ENCODE measurements at regions not wholly inside any gene's neighbourhood (a gene's known extent, or its start where the extent isn't known, plus 50 kb on each side); places are given as distances from the start of the nearest gene placed in this dataset.

- FAIRE-seq (no peak), DNase-seq (ENCODE audit: insufficient read length, low spot score) (no peak)
These were observed 164.7 kb upstream of the CHRM3 start for GRCh38 chr1:239221656-239222055.

DNA sequence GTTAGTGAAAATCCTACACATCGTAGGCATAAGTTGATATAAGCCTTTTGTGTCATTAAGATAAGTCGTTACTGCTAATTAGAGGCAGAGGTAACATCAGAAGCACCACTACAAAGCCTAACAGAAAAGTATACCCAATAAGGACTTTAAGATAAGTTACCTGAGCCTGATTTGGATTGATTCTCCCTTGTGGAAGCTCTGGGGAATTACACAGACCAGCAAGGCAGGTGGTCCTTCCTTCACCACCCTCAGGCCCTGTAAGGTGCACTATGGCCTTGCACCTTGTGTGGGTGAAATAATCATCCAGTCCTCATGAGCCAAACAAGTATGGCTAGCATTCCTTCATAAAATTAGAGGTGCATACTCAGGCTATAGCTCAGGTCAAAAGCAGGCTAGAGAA lies 166.7 kb upstream of the CHRM3 start:
- no peak for FAIRE-seq

DNA sequence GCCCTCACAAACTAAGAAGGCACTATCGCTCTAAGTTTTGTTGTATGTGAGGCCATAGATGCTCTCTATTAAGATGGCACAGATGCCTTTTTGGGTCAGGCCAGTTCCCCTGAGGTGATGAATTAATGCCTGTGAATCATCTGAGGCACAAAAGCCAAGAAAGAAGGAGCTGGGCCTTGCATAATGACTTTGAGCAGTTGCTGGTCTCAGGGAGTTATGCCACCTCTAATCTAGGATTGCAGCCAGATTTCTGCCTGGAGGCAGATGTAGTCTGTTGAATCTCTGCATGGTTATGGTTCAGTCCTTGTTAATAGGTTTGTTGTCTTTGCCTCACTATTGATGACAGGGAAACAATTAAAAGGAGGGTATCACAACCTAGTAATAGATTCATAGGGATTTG lies 168.1 kb upstream of the CHRM3 start:
- FAIRE-seq, result no peak
- no peak for DNase-seq (ENCODE audit: insufficient read length, low spot score)

More for the DNA sequence above, 166.7 kb upstream of the CHRM3 start:
- no peak for DNase-seq (ENCODE audit: insufficient read length, low spot score)

DNA sequence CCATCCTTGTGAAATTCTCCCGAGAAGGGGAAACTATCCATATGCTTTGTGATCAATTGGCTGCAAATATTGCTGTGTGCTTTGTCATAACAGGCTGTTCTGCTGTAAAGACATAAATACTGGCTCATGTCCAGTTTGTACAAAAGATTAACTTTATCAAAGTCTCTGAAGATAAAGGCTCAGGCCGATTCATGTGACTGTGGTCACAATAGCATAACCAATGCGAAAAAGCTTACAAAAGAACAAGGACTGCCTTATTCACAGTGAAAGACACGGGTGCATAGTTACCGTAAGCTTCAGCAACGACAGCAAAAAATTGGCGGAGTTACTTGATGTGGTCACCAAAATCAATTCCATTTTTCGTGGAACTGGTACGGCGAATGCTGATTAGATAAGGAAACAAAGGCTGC lies 173.6 kb upstream of the CHRM3 start:
- DNase-seq (ENCODE audit: insufficient read length, low spot score), result no peak
- no peak for FAIRE-seq

- FAIRE-seq, result no peak
- no peak for DNase-seq (ENCODE audit: insufficient read length, low spot score)
These were observed 176.8 kb upstream of the CHRM3 start for GRCh38 chr1:239209591-239209990.

DNA sequence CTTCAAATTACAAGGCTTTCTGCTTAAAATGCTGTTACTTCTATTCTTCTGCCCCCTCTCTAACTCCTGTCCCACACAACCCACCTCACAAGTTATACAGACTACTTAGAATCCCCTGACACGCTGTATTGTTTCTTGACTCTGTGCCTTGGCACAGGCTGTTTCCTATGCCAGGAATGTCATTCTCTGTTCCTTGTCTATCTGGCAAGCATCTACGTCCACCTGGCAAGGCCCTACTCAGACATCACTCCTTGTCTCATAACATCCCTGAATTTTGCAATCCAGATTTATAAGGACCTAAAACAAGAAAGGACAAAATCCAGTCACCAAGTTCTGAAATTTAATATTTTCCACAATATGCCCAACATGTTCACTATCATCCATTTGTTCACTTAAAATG lies 182.0 kb upstream of the CHRM3 start:
- no peak for DNase-seq (ENCODE audit: insufficient read length, low spot score)
- FAIRE-seq, result no peak

GRCh38 chr1:239197871-239198270 lies 188.5 kb upstream of the CHRM3 start:
- DNase-seq (ENCODE audit: insufficient read length, low spot score), result no peak
- no peak for FAIRE-seq

DNA sequence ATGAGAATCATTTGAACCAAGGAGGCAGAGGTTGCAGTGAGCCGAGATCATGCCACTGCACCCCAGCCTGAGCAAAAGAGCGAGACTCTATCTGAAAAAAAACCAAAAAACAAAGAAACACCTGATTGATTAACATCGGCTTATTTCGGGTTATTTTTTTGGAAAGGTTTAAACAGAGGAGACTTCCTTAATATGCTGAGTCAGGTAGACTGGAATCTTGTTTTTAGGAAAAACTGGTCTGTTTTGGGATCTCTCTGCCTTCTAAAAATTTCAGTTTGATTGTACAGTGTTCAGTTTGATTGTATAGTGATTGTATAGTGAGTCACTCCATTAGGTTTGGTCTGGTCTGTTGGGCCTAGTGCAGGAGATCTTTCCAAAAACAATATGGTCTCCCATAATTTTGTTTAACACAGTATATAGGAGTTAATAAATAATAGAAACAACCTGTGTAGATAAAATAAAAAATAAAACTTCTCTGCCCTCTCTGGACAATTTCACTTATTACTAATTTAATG lies 196.3 kb upstream of the CHRM3 start:
- FAIRE-seq (no peak), DNase-seq (ENCODE audit: insufficient read length, low spot score) (no peak)

GRCh38 chr1:239186487-239186886 lies 199.9 kb upstream of the CHRM3 start:
- no peak for DNase-seq (ENCODE audit: insufficient read length, low spot score)
- FAIRE-seq, result no peak

DNA sequence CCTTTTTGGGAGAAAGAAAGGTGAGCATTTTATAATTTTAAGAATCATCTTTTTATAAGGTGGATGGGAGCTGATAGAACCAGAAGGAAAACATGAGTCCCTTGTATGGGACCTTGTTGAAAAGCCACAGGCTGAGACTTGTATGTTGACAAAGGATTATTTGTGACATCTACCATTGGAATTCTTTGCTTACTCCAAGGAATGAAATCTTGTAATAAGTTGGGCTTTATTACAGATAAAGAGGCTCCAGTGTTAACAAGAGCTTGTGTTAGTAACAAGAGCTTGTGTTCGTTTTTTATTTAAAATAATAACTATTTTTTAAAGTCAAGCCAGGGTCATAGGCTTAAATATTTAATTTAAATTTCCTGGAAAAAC lies 201.1 kb upstream of the CHRM3 start:
- FAIRE-seq, result no peak
- no peak for DNase-seq (ENCODE audit: insufficient read length, low spot score)

GRCh38 chr1:239184561-239185244 lies 201.7 kb upstream of the CHRM3 start:
- DNase-seq (ENCODE audit: insufficient read length, low spot score) (no peak), FAIRE-seq (no peak)

DNA sequence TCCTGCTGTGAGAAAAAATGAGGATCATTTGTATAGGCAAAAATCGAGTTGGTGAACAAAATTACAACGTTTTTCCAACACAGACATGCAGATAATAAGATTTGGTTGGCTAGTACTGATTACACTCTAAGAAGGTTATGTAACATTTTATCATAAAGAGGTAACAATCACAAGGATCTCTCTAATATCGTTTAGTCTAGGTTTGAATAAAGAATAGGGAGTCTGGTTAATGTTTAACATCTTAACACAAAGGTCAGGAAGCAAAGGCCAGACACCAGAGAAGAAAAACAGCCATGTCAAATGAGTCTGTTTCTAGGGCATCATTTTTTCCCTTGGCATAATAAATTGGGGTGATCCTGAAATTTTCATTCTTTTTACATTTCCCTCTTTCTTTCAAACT lies 207.4 kb upstream of the CHRM3 start:
- no peak for FAIRE-seq
- DNase-seq (ENCODE audit: insufficient read length, low spot score), result no peak

- FAIRE-seq (no peak), DNase-seq (ENCODE audit: insufficient read length, low spot score) (no peak)
These were observed 211.5 kb upstream of the CHRM3 start for GRCh38 chr1:239174880-239175279.

- no peak for DNase-seq (ENCODE audit: insufficient read length, low spot score)
- no peak for FAIRE-seq
These were observed 215.5 kb upstream of the CHRM3 start for GRCh38 chr1:239170828-239171227.

GRCh38 chr1:239169276-239169675 lies 217.1 kb upstream of the CHRM3 start:
- FAIRE-seq (no peak), DNase-seq (ENCODE audit: insufficient read length, low spot score) (no peak)

DNA sequence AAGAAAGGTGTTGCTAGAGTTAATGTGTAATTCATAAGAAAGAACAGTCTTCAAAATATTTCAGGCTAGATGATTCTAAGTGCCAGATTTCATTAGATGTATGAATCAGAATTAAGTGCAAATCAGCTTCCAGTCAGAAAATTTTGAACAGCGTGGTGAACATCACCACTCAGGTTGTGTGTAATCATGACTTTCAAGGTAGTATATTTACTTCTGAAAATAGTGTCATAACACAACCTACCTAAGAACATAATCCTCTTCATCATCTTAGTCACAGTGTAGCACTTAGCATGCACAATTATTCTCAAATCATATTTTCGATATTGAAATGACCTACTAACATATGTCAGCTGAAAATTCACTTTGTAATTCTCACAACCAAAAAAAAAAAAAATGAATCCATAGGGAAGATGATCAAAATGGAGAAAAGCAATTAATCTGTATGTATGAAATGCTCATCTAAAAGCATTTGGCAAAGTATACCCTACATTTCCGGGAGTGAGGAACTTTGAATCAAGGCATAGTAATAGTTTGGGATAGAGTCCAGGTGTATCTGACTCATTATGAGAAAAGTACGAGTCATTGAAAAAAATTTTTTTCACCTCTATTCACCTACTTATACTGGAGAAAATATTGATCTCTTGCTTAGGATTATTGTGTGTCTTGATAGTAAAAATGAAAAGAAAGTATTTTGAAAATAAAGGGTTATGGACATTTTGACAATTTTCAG lies 221.8 kb upstream of the CHRM3 start:
- DNase-seq (ENCODE audit: insufficient read length, low spot score) (no peak), FAIRE-seq (no peak)

GRCh38 chr1:239155466-239156091 lies 230.8 kb upstream of the CHRM3 start:
- DNase-seq (ENCODE audit: insufficient read length, low spot score) (no peak), FAIRE-seq (no peak)

- FAIRE-seq (no peak), DNase-seq (ENCODE audit: insufficient read length, low spot score) (no peak)
These were observed 234.4 kb upstream of the CHRM3 start for GRCh38 chr1:239151937-239152336.

DNA sequence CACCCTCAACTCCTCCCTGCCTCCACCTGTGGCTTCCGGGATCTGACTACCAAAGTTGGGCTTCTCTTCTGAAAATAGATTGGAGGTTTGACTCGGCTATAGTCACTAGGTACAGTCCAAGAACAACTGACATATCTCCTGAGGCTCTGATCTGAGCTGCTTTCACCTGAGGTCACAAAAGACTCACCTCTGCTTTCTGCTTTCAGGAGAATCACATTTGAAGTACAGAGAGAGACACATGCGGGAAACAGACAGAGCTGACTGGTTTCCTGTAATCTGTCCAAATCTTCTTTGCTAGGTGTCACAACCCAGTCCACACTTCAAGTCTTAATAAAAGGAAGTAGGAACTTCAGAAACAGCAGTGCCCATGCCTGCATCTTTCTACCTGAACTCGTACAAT lies 245.4 kb upstream of the CHRM3 start:
- no peak for FAIRE-seq
- DNase-seq (ENCODE audit: insufficient read length, low spot score), result no peak

DNA sequence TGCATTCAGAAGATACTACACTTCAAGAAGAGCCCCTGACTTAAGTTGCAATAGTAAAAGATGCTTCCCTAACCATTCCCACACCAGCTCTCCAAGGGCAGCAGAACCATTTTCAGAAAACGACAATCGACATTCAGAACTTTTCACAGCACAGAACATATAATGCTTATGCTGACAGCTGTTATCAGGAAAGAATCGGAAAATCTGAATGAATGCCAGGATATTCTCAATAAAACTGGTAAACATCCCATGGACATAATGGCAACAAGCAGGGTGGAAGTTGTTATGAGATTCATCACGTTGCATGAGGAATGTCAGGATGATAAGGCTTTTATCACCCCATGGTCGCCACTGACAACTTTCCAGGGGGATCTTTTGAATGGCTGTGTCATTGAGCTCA lies 246.6 kb upstream of the CHRM3 start:
- no peak for FAIRE-seq

GRCh38 chr1:239128541-239128940 lies 257.8 kb upstream of the CHRM3 start:
- no peak for FAIRE-seq
- no peak for DNase-seq (ENCODE audit: insufficient read length, low spot score)

More for the DNA sequence above, 246.6 kb upstream of the CHRM3 start:
- DNase-seq (ENCODE audit: insufficient read length, low spot score), result no peak

DNA sequence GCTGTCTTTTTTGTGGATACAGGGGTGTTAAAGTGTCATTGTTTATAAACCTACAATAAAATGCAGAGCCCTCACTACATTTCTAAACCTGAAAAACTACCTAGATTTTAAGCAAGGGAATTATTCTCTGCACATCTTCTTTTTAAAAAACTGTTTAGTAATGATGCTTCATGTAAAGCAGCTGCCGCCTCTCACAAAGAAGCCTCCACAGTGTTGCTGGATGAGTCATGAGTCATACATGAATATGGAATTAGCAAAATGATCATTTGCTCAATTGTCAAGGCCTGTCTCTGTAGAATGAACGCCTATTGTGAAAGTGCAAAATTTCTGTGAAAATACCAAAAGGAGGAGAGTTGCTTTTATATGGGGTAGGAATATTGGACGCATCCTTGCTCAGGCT lies 259.5 kb upstream of the CHRM3 start:
- FAIRE-seq (no peak), DNase-seq (ENCODE audit: insufficient read length, low spot score) (no peak)
